ENCODE measurements at regions not wholly inside any gene's neighbourhood (a gene's known extent, or its start where the extent isn't known, plus 50 kb on each side); places are given as distances from the start of the nearest gene placed in this dataset.

- intact Hi-C loops (cut with DNase I) = no loop called here
- peak overlapping the region; percentile 66 to 81 (median 78) for H3K27ac ChIP-seq
- TF ChIP-seq CTCF (IDR thresholded peaks at IDR 0.05) (no peak), POLR2AphosphoS5 (IDR thresholded peaks at IDR 0.05) (no peak), POLR2A (IDR thresholded peaks at IDR 0.05) (no peak), EP300 (IDR thresholded peaks at IDR 0.05) (no peak)
- H3K36me3 ChIP-seq = no peaks in the 10 kb centered on the region
- H3K4me1 ChIP-seq = peaks cover 0 to 64% (median 42%) of the 10 kb centered on the region in 4 donors
- H3K27me3 ChIP-seq = no peaks in the 10 kb centered on the region
- H3K4me3 ChIP-seq = no peak overlapping the region
- peaks cover 0 to 3% (median 0%) of the 10 kb centered on the region in 4 donors for H3K9me3 ChIP-seq
- 95 to 97% methylated on average over 1 of the region's 1 CpG for WGBS, 2 donors
- no peak for DNase-seq
Observed at GRCh38 chr3:30457081-30457480, 149.3 kb upstream of the TGFBR2 start.

DNA sequence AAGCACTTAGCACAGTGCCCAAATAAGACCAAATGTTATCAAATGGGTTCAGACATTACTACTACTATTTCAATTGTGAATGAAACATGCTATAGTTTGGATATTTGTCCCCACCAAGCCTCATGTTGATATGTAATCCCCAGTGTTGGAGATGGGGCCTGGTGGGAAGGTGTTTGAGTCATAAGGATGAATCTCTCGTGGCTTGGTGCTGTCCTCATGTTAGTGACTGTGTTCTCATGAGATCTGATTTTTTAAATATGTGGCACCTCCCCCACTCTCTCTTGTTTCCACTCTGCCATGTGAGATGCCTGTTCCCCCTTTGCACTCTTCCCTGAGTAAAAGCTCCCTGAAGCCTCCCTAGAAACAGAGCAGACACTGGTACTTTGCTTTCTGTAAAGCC, 148.7 kb upstream of the TGFBR2 start:
- TF ChIP-seq CTCF (IDR thresholded peaks at IDR 0.05) (no peak), POLR2AphosphoS5 (IDR thresholded peaks at IDR 0.05) (peak in 1 of 4 donors; percentile 9), EP300 (IDR thresholded peaks at IDR 0.05) (no peak), POLR2A (IDR thresholded peaks at IDR 0.05) (no peak)
- no peak for DNase-seq
- no peaks in the 10 kb centered on the region for H3K36me3 ChIP-seq
- 79 to 94% methylated on average over 1 of the region's 1 CpG for WGBS, 2 donors
- intact Hi-C loops (cut with DNase I) = no loop called here
- H3K9me3 ChIP-seq = peaks cover 0 to 3% (median 0%) of the 10 kb centered on the region in 4 donors
- H3K27ac ChIP-seq = peak overlapping the region; percentile 66 to 81 (median 78)
- H3K4me1 ChIP-seq = peaks cover 0 to 67% (median 48%) of the 10 kb centered on the region in 4 donors
- no peak overlapping the region for H3K4me3 ChIP-seq
- H3K27me3 ChIP-seq = no peaks in the 10 kb centered on the region

GRCh38 chr3:30458376-30459171, 147.8 kb upstream of the TGFBR2 start:
- peaks cover 0 to 3% (median 0%) of the 10 kb centered on the region in 4 donors for H3K9me3 ChIP-seq
- no peak for DNase-seq
- H3K4me3 ChIP-seq = no peak overlapping the region
- no peaks in the 10 kb centered on the region for H3K36me3 ChIP-seq
- intact Hi-C loops (cut with DNase I) = no loop called here
- TF ChIP-seq POLR2A (IDR thresholded peaks at IDR 0.05) = no peak
- TF ChIP-seq CTCF (IDR thresholded peaks at IDR 0.05) = no peak
- peak in 2 of 4 donors; percentile 46 to 72 for TF ChIP-seq EP300 (IDR thresholded peaks at IDR 0.05)
- peak; percentile 7 to 37 (median 31) for TF ChIP-seq POLR2AphosphoS5 (IDR thresholded peaks at IDR 0.05)
- 89 to 92% methylated on average over 1 of the region's 1 CpG for WGBS, 2 donors
- no peaks in the 10 kb centered on the region for H3K27me3 ChIP-seq
- peaks cover 0 to 66% (median 51%) of the 10 kb centered on the region in 4 donors for H3K4me1 ChIP-seq
- H3K27ac ChIP-seq = peak overlapping the region; percentile 66 to 81 (median 78)

DNA sequence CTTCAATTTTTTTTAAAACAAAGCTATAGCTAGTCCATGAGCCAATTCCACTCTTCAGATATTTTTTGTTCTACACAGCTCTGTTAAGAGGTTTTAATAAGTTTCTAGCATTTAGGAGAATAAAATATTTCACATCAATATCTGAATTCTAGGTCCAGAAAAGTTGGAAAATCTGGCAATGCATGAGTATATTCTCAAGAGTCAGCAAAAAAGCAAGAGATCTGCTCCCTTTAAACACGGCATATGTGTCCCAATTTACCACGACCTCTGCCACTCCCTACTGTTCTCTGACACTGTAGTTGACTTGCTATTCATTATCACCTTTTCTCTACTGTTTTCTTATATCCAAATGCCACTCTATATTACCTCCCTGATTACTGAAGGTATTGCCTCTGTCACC, 145.1 kb upstream of the TGFBR2 start:
- Histone ChIP-seq H3K9me3 (peaks cover 0 to 3% (median 0%) of the 10 kb centered on the region in 4 donors), H3K4me3 (no peak overlapping the region), H3K4me1 (peaks cover 0 to 59% (median 50%) of the 10 kb centered on the region in 4 donors), H3K27ac (peak overlapping the region in 1 of 4 donors; percentile 3), H3K27me3 (no peaks in the 10 kb centered on the region), H3K36me3 (no peaks in the 10 kb centered on the region)
- DNase-seq = no peak
- WGBS, 2 donors = 76 to 90% methylated on average over 2 of the region's 2 CpGs
- no peak for TF ChIP-seq POLR2A (IDR thresholded peaks at IDR 0.05)
- TF ChIP-seq EP300 (IDR thresholded peaks at IDR 0.05) = no peak
- no peak for TF ChIP-seq CTCF (IDR thresholded peaks at IDR 0.05)
- no peak for TF ChIP-seq POLR2AphosphoS5 (IDR thresholded peaks at IDR 0.05)
- intact Hi-C loops (cut with DNase I) = no loop called here

Data from sigmoid colon (tissue), 6 donors.